Activated naive CD4-positive, alpha-beta T cell treated with anti-CD3 and anti-CD28 coated beads, Interleukin-2, amount 50 U/mL, for 16 hours (primary cell): ENCODE measurements at regions not wholly inside any gene's neighbourhood (a gene's known extent, or its start where the extent isn't known, plus 50 kb on each side); places are given as distances from the start of the nearest gene placed in this dataset.
"Not testable (repeated sequence)": the region's sequence is repeated elsewhere in the genome, so short reads cannot be mapped to it uniquely, and the experiment has no call there.

ENCODE experiments used
- DNase-seq: peaks from one replicate; pipeline ENCODE4 v3.0.0-alpha.2; 2020

GRCh38 chr11:129702410-129703398 is 112.9 kb upstream of the TMEM45B start:
- DNase-seq: no peak

GRCh38 chr11:129703846-129704245 is 111.8 kb upstream of the TMEM45B start:
- no peak for DNase-seq

GRCh38 chr11:129704831-129705230 is 110.8 kb upstream of the TMEM45B start:
- DNase-seq: no peak

- no peak for DNase-seq
Measured at GRCh38 chr11:129705341-129705740, 110.3 kb upstream of the TMEM45B start.

GRCh38 chr11:129705933-129706332 is 109.7 kb upstream of the TMEM45B start:
- no peak for DNase-seq

- DNase-seq: no peak
Measured at GRCh38 chr11:129709801-129710398, 105.7 kb upstream of the TMEM45B start.

GRCh38 chr11:129710423-129710822 is 105.2 kb upstream of the TMEM45B start:
- no peak for DNase-seq

GRCh38 chr11:129711760-129712159 is 103.9 kb upstream of the TMEM45B start:
- no peak for DNase-seq

- not testable (repeated sequence) for DNase-seq
Measured at GRCh38 chr11:129712486-129713240, 103.0 kb upstream of the TMEM45B start.

- no peak for DNase-seq
Measured at GRCh38 chr11:129719037-129719436, 96.6 kb upstream of the TMEM45B start.

- no peak for DNase-seq
Measured at GRCh38 chr11:129720156-129720555, 95.5 kb upstream of the TMEM45B start.

- DNase-seq: no peak
Measured at GRCh38 chr11:129720994-129721393, 94.7 kb upstream of the TMEM45B start.

GRCh38 chr11:129721685-129722084 is 94.0 kb upstream of the TMEM45B start:
- no peak for DNase-seq

- no peak for DNase-seq
Measured at GRCh38 chr11:129722529-129722928, 93.1 kb upstream of the TMEM45B start.

GRCh38 chr11:129723146-129723760 is 92.4 kb upstream of the TMEM45B start:
- no peak for DNase-seq

GRCh38 chr11:129723761-129724162 is 91.9 kb upstream of the TMEM45B start:
- DNase-seq: no peak

- no peak for DNase-seq
Measured at GRCh38 chr11:129724866-129725265, 90.8 kb upstream of the TMEM45B start.

- DNase-seq: no peak
Measured at GRCh38 chr11:129726179-129726578, 89.5 kb upstream of the TMEM45B start.

GRCh38 chr11:129728581-129728980 is 87.1 kb upstream of the TMEM45B start:
- no peak for DNase-seq

- no peak for DNase-seq
Measured at GRCh38 chr11:129729216-129729615, 86.4 kb upstream of the TMEM45B start.

- DNase-seq: no peak
Measured at GRCh38 chr11:129729823-129730222, 85.8 kb upstream of the TMEM45B start.

- no peak for DNase-seq
Measured at GRCh38 chr11:129731316-129731715, 84.3 kb upstream of the TMEM45B start.

GRCh38 chr11:129732941-129733340 is 82.7 kb upstream of the TMEM45B start:
- no peak for DNase-seq
